IMR-90 (cell line): ENCODE measurements at regions not wholly inside any gene's neighbourhood (a gene's known extent, or its start where the extent isn't known, plus 50 kb on each side); places are given as distances from the start of the nearest gene placed in this dataset.

Experiments
- ATAC-seq: fragments of 200-7000 bp; cut with Tn5 transposase; 2 replicates; pipeline ENCODE4 v1.9.1; 2020; ENCODE audit warnings: low read depth, mild to moderate bottlenecking, moderate library complexity
- BruUV-seq: library from RNA; stranded (reverse); fragments of 400-500 nt; replicated peaks from 2 replicates; lab custom pipeline; 2021; lab: Mats Ljungman, UMichigan
- CTCF ChIA-PET: fragments of 300-600 bp; formaldehyde crosslinking; extraction: SDS; loops from one replicate; lab custom pipeline; 2021; ENCODE audit warnings: antibody characterized with exemption; lab: Yijun Ruan, JAX
- POLR2A ChIA-PET: fragments of 300-600 bp; sonication (Branson Sonifier 250); formaldehyde crosslinking; loops from one replicate; lab custom pipeline; 2022; ENCODE audit warnings: antibody characterized with exemption; ENCODE audit not compliant: unreplicated experiment; lab: Charles Lee
- DNase-seq: peaks from one replicate; pipeline ENCODE4 v3.0.0; 2013
- H2AFZ ChIP-seq: replicated peaks from 2 replicates; pipeline ENCODE3; 2013; ENCODE audit warnings: low read length, mild to moderate bottlenecking; ENCODE audit not compliant: poor library complexity
- H2AK5ac ChIP-seq: 2 replicates; pipeline ENCODE4 v1.6.1; 2013; ENCODE audit warnings: low read depth, low read length, inconsistent platforms
- H2AK9ac ChIP-seq: replicated peaks from 2 replicates; pipeline ENCODE3; 2013; ENCODE audit warnings: mild to moderate bottlenecking, low read depth, low read length, moderate library complexity; ENCODE audit not compliant: poor library complexity
- H2BK120ac ChIP-seq: 2 replicates; pipeline ENCODE4 v1.6.1; 2013; ENCODE audit warnings: low read depth, low read length, inconsistent platforms
- H2BK15ac ChIP-seq: 3 replicates; pipeline ENCODE4 v1.6.1; 2013; ENCODE audit warnings: low read depth, low read length, inconsistent platforms
- H2BK20ac ChIP-seq: 2 replicates; pipeline ENCODE4 v1.6.1; 2013; ENCODE audit warnings: low read depth, mild to moderate bottlenecking, inconsistent platforms, low read length, moderate library complexity
- H2BK5ac ChIP-seq: 2 replicates; pipeline ENCODE4 v1.6.1; 2013; ENCODE audit warnings: mild to moderate bottlenecking, low read depth, low read length, inconsistent platforms; ENCODE audit not compliant: poor library complexity, severe bottlenecking
- H3K14ac ChIP-seq: replicated peaks from 2 replicates; pipeline ENCODE4 v1.6.1; 2013; ENCODE audit warnings: low read depth, low read length, inconsistent platforms
- H3K18ac ChIP-seq: 2 replicates; pipeline ENCODE4 v1.6.1; 2013; ENCODE audit warnings: low read depth, low read length, control low read depth
- H3K23ac ChIP-seq: 2 replicates; pipeline ENCODE4 v1.6.1; 2013; ENCODE audit warnings: low read depth, low read length, inconsistent platforms
- H3K27ac ChIP-seq: 2 replicates; pipeline ENCODE4 v1.5.1; 2013; ENCODE audit warnings: mild to moderate bottlenecking, control low read depth, low read length; ENCODE audit not compliant: insufficient read depth
- H3K27me3 ChIP-seq: 2 replicates; pipeline ENCODE4 v1.6.1; 2013; ENCODE audit warnings: low read length; ENCODE audit not compliant: control insufficient read depth, insufficient read depth
- H3K36me3 ChIP-seq: 2 replicates; pipeline ENCODE4 v1.6.1; 2013; ENCODE audit warnings: low read length, mixed read lengths; ENCODE audit not compliant: control insufficient read depth, insufficient read depth
- H3K4ac ChIP-seq: 2 replicates; pipeline ENCODE4 v1.6.1; 2013; ENCODE audit warnings: low read depth, low read length, inconsistent platforms
- H3K4me1 ChIP-seq: 2 replicates; pipeline ENCODE4 v1.6.1; 2013; ENCODE audit warnings: low read length, mixed read lengths; ENCODE audit not compliant: control insufficient read depth, insufficient read depth
- H3K4me2 ChIP-seq: 2 replicates; pipeline ENCODE4 v1.6.1; 2013; ENCODE audit warnings: low read depth, mild to moderate bottlenecking, control low read depth, low read length, moderate library complexity
- H3K4me3 ChIP-seq: 2 replicates; pipeline ENCODE4 v1.5.1; 2013; ENCODE audit warnings: low read depth, mild to moderate bottlenecking, control low read depth, low read length, moderate library complexity; ENCODE audit not compliant: insufficient read depth
- H3K56ac ChIP-seq: 2 replicates; pipeline ENCODE4 v1.6.1; 2013; ENCODE audit warnings: low read length, inconsistent platforms; ENCODE audit not compliant: insufficient read depth; ENCODE audit errors: extremely low read depth
- H3K79me1 ChIP-seq, 2 experiments: 2 replicates each; pipeline ENCODE4 v1.6.1; 2013; ENCODE audit warnings: low read length in 2 of 2, inconsistent platforms in 1 of 2, low read depth in 1 of 2
- H3K9ac ChIP-seq: 2 replicates; pipeline ENCODE4 v1.6.1; 2013; ENCODE audit warnings: low read depth, low read length, control low read depth
- H3K9me1 ChIP-seq: 2 replicates; pipeline ENCODE4 v1.6.1; 2013; ENCODE audit warnings: low read length, inconsistent platforms; ENCODE audit not compliant: insufficient read depth
- H3K9me3 ChIP-seq: 2 replicates; pipeline ENCODE4 v1.6.1; 2013; ENCODE audit warnings: low read length; ENCODE audit not compliant: control insufficient read depth, insufficient read depth
- H4K20me1 ChIP-seq: 2 replicates; pipeline ENCODE4 v1.6.1; 2013; ENCODE audit warnings: low read length, inconsistent platforms; ENCODE audit not compliant: insufficient read depth
- H4K5ac ChIP-seq: 2 replicates; pipeline ENCODE4 v1.6.1; 2013; ENCODE audit warnings: mild to moderate bottlenecking, low read depth, low read length, control low read depth
- H4K8ac ChIP-seq, 2 experiments: 2 replicates each; pipeline ENCODE4 v1.6.1; 2013; ENCODE audit warnings: low read depth in 2 of 2, low read length in 2 of 2, control low read depth in 1 of 2, inconsistent platforms in 1 of 2
- H4K91ac ChIP-seq: 2 replicates; pipeline ENCODE4 v1.6.1; 2013; ENCODE audit warnings: low read depth, low read length, inconsistent platforms; ENCODE audit not compliant: insufficient read depth
- CHD1 ChIP-seq: IDR thresholded peaks from 2 replicates; pipeline ENCODE4 v1.6.1; 2012; ENCODE audit warnings: low read depth, low read length, improper control_type of control experiment
- MAFK ChIP-seq: IDR thresholded peaks from 2 replicates; pipeline ENCODE4 v1.6.1; 2012; ENCODE audit warnings: low read depth, low read length, improper control_type of control experiment
- RFX5 ChIP-seq: IDR thresholded peaks from 2 replicates; pipeline ENCODE4 v1.8.0; 2012; ENCODE audit warnings: low read depth, mild to moderate bottlenecking, low read length, moderate library complexity
- WGBS, 2 experiments: methylation state at CpG; one replicate each; pipeline versions ENCODE4 v1.1.5 to v1.1.7; 2013; ENCODE audit warnings: missing lambda C conversion rate in 2 of 2; ENCODE audit not compliant: insufficient read length in 1 of 2; ENCODE audit errors: extremely low coverage in 2 of 2; 5-methylcytosine and 5-hydroxymethylcytosine counted together
- dilution Hi-C: fragments of 300-500 bp; cut with HindIII; formaldehyde crosslinking; loops from one replicate; pipeline ENCODE4 v1.14.3; 2018; ENCODE audit warnings: low sequenced_read_pairs; ENCODE audit not compliant: unreplicated experiment
- in situ Hi-C: fragments of 300-500 bp; cut with MboI; formaldehyde crosslinking; loops from 3 replicates; pipeline ENCODE4 v1.14.3; 2019; ENCODE audit warnings: low sequenced_read_pairs, inconsistent platforms, mixed read lengths
- intact Hi-C: fragments of 100-400 bp; cut with micrococcal nuclease; formaldehyde crosslinking; loops from 2 replicates; pipeline ENCODE4 v1.10.0; 2022
- TF ChIP-seq, protein P1 (sequence below): fragments of 150-350 bp; IDR thresholded peaks from 2 replicates; pipeline ENCODE4 v1.6.1; 2016; ENCODE audit warnings: low read depth, mild to moderate bottlenecking, low read length, moderate library complexity, borderline replicate concordance

GRCh38 chr18:78735131-78736014 is 244.2 kb upstream of the SALL3 start:
- ChIA-PET CTCF (no interaction called here), POLR2A (no interaction called here)
- Histone ChIP-seq H3K27ac (no peak overlapping the region), H2AK5ac (no peak overlapping the region), H3K9me3 (peaks cover 76% of the 10 kb centered on the region), H4K20me1 (no peaks in the 10 kb centered on the region), H3K36me3 (no peaks in the 10 kb centered on the region), H3K4me3 (no peak overlapping the region), H3K9me1 (no peaks in the 10 kb centered on the region), H2BK15ac (no peak overlapping the region), H3K56ac (no peak overlapping the region), H3K18ac (no peak overlapping the region), H3K9ac (no peak overlapping the region), H2BK20ac (no peak overlapping the region), H3K27me3 (no peaks in the 10 kb centered on the region), H2AK9ac (no peak overlapping the region), H4K91ac (no peak overlapping the region), H3K4ac (no peak overlapping the region), H4K5ac (no peak overlapping the region), H2BK5ac (no peak overlapping the region), H3K79me1 (no peaks in the 10 kb centered on the region), H3K4me1 (no peaks in the 10 kb centered on the region), H3K23ac (no peak overlapping the region), H3K4me2 (no peak overlapping the region), H3K14ac (no peak overlapping the region), H2AFZ (no peak overlapping the region), H4K8ac (no peak overlapping the region), H2BK120ac (no peak overlapping the region)
- WGBS, 2 experiments = 77% methylated on average over 24 of the region's 48 CpGs; no CpG with 5 or more reads in 1 of the 2 experiments
- dilution Hi-C loops (no loop called here), in situ Hi-C loops (no loop called here), intact Hi-C loops (no loop called here)
- DNase-seq (no peak), ATAC-seq (no peak)
- TF ChIP-seq CHD1 (no peak), RFX5 (no peak), MAFK (no peak)
- TF ChIP-seq, protein P1, sequence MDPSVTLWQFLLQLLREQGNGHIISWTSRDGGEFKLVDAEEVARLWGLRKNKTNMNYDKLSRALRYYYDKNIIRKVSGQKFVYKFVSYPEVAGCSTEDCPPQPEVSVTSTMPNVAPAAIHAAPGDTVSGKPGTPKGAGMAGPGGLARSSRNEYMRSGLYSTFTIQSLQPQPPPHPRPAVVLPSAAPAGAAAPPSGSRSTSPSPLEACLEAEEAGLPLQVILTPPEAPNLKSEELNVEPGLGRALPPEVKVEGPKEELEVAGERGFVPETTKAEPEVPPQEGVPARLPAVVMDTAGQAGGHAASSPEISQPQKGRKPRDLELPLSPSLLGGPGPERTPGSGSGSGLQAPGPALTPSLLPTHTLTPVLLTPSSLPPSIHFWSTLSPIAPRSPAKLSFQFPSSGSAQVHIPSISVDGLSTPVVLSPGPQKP = no peak
- BruUV-seq = no TSS peak
